LNCaP clone FGC (cell line): ENCODE measurements at regions not wholly inside any gene's neighbourhood (a gene's known extent, or its start where the extent isn't known, plus 50 kb on each side); places are given as distances from the start of the nearest gene placed in this dataset.

Source experiments
- DNase-seq: peaks from one replicate; pipeline ENCODE4 v3.0.0-alpha.2; 2011; ENCODE audit warnings: low read depth
- H3K4me3 ChIP-seq: 2 replicates; pipeline ENCODE4 v1.5.1; 2011; ENCODE audit warnings: mild to moderate bottlenecking, low read depth, low read length, control low read depth
- CTCF ChIP-seq: IDR thresholded peaks from 2 replicates; pipeline ENCODE4 v1.5.1; 2012; ENCODE audit warnings: mild to moderate bottlenecking; ENCODE audit not compliant: control insufficient read depth, insufficient read depth; ENCODE audit errors: extremely low read depth

GRCh38 chr6:105458551-105458950 is 55.7 kb upstream of the PREP start:
- no peak for TF ChIP-seq CTCF
- no peak overlapping the region for H3K4me3 ChIP-seq
- no peak for DNase-seq

- TF ChIP-seq CTCF: no peak
- DNase-seq: no peak
- H3K4me3 ChIP-seq: no peak overlapping the region
Observed at GRCh38 chr6:105458084-105458483, 55.2 kb upstream of the PREP start.

DNA sequence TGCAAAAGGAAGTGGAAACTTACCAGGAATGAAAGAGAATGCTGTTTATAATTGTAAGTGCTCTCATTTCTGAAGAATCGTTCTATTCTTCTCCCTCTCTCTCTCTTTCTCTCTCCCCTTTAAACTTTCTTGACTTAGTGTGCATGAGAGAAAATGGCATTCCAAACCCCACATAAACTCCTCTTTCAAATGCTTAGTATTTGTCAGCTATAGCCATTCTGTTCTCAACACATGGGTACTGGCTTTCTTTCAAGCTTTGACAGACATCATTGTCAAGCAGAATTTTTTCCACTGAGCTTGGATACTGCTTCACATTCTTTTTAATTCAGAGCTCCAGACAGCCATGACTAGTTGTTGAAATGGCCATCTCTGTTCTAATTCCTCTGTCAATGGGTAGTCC is 51.1 kb upstream of the PREP start:
- TF ChIP-seq CTCF: no peak
- no peak overlapping the region for H3K4me3 ChIP-seq
- DNase-seq: no peak

DNA sequence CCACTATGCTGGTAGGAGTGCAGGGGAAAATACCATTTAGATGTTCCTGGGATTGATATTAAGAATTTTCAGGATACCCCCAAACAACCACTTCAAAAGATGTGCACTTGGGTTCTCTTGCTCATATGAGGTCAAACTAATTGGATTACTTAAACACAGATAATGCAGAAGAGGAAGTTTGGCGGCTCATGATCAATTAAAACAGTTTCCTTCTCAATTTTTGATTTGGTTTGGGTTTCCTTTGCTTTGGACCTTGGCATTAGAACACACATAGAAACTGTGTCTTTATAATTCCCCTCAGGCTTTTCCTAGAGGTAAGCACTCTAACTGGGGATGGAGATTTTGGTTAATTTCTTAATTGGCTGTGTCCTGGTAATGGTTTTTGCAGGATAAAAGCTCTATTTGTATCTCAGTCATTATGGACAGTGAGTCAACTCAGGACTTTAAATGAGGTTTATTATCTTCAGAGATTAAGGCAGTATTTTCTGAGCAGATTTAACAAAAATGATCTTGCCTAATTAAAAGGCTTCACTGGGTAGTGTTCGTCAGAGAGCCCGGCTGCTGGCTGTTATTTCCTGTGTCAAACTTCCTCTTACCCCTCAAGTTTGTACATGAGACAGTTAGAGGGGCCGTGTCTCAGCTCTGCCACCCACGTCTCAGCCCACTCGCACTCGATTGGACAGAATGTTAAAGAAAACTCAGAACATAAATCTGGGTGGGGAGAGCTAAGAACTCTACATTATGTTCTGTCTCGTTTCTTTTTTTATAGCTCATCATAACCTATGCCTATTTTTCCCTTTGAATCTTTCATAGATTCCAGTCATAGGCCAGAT is 50.3 kb upstream of the PREP start:
- TF ChIP-seq CTCF: no peak
- H3K4me3 ChIP-seq: no peak overlapping the region
- DNase-seq: no peak
